ENCODE measurements at regions not wholly inside any gene's neighbourhood (a gene's known extent, or its start where the extent isn't known, plus 50 kb on each side); places are given as distances from the start of the nearest gene placed in this dataset.
"Not testable (repeated sequence)": the region's sequence is repeated elsewhere in the genome, so short reads cannot be mapped to it uniquely, and the experiment has no call there.

DNA sequence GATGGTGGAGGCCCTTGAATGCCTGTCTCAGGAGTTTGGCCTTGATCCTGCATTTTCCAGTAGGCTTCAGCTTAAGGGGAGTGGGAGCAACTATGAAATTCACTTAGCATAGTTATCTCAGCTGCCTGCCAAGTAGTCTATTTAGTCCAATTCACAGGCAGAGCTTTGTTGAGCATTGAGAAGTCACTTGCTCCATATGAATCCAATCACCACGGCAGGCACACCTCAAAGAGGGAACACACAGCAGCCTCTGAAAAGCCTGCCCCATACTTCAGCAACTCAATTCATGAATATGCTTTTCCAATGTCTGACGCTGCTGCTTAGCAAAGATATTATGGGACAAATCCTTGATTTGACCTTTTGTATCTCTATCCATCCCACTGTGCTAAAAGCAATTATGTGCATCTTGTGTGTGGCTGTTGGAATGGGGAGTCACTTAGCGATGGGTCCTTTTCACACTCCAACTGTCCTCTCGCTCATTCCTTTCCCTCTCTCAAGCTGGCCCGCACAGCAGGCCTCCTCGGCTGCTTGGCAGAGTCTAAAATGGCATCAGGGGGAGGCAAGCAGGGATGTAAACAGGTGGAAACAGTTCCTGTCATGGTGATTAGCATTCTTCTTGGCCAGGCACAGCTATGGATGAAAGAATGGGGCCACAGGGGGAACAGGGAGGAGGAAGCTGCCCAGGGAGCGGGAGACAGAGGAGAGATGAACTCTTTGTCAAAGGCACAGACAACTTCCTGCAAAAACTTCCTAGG is 56.0 kb upstream of the LRPPRC start:
- no peak for DNase-seq

GRCh38 chr2:44052584-44052983 is 56.8 kb upstream of the LRPPRC start:
- no peak for DNase-seq

DNA sequence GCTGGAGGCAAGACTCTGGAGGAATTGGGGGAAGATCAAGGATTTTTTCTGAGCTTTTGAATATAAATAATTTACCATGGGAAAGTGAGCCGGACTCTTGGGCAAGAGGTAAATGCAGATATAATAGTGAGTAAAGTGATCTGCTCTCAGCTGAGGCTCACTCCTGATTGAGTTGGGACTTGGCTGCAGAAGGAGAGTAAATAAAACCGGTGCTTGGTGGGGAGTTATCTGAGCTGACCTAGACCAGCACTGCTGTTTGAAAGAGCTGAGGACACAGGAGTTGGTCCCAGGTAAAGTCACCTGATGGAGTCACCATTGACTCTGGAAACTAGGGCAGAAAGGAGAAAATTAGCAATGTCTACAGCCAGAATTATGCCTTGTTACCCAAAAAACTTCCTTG is 57.3 kb upstream of the LRPPRC start:
- no peak for DNase-seq

DNA sequence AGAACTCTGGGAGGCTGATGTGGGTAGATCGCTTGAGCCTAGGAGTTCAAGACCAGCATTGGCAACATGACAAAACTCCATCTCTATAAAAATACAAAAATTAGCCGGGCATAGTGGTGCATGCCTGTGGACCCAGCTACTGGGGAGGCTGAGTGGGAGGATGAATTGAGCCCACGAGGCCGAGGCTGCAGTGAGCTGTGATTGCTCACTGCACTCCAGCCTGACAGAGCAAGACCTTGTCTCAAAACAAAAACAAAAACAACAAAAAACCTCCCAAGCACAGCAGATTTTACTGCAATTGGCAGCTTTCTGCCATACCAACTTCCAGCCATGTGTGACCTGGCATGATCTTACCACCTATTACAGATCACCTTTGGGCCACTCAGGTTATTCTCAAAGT is 57.7 kb upstream of the LRPPRC start:
- DNase-seq, result no peak

DNA sequence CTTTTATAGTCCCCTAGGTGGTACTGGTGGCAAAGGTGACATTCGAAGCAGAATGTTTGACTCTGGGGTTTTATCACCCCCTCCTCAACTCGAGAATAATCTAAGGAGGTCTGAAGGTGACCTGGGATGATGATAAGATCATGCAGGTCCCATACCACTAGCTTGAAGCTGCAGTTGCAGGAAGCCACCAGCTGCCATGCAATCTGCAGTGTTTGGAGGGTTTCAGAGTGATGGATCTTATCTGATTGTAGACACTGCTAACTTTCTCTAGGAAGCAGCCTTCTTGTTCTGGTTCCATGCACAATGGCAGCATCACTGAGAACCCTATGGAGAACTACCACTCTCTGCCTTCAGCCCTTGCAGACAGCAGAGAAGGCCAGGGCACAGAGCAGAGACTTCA is 59.4 kb upstream of the LRPPRC start:
- DNase-seq, result no peak

DNA sequence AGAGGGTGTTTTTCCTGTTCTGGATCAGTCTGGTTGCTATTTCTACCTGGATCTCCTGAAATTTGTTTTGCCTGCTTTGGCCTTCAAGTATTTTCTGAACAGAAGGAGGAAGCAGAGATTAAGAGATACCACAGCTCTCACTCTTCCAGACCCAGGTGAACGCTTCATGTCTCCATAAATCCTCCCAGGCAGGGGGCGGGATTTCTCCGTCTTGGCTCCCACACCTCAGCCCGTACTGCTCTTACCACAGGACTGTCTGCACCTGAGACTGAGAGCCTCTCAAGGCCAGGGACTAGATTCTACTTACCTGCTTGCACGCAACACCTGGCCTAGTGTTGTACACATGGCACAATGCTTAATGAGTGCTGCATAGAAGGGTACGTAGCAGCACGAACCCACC is 59.9 kb upstream of the LRPPRC start:
- DNase-seq, result no peak

GRCh38 chr2:44056947-44057346 is 61.2 kb upstream of the LRPPRC start:
- no peak for DNase-seq

- not testable (repeated sequence) for DNase-seq
Observed at GRCh38 chr2:44060286-44060685, 64.5 kb upstream of the LRPPRC start.

- no peak for DNase-seq
Observed at GRCh38 chr2:44060990-44061389, 65.2 kb upstream of the LRPPRC start.

DNA sequence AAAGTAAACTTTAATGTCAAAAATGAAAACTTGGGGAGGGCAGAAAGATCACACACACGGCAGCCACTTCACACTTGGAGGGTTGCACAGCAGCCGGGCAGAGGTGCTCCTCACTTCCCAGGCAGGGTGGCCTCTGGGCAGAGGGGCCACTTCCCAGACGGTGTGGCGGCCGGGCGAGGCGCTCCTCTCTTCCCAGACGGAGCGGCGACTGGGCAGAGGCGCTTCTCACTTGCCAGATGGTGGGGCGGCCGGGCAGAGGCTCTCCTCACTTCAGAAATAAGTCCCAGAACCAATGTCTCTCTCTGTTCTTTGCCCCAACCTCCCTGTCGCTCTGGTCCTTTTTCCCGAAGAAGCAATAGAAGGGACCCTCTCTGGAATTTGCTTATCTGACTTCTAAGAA is 65.7 kb upstream of the LRPPRC start:
- DNase-seq, result no peak

GRCh38 chr2:44061876-44062275 is 66.1 kb upstream of the LRPPRC start:
- no peak for DNase-seq

- DNase-seq, result no peak
Observed at GRCh38 chr2:44063033-44063432, 67.2 kb upstream of the LRPPRC start.

- not testable (repeated sequence) for DNase-seq
Observed at GRCh38 chr2:44064281-44064680, 68.5 kb upstream of the LRPPRC start.

GRCh38 chr2:44067012-44067790 is 71.4 kb upstream of the LRPPRC start:
- DNase-seq, result not testable (repeated sequence)

GRCh38 chr2:44067791-44068181 is 72.0 kb upstream of the LRPPRC start:
- DNase-seq, result not testable (repeated sequence)

- DNase-seq, result no peak
Observed at GRCh38 chr2:44071454-44072046, 75.8 kb upstream of the LRPPRC start.

- not testable (repeated sequence) for DNase-seq
Observed at GRCh38 chr2:44073667-44074066, 77.9 kb upstream of the LRPPRC start.

GRCh38 chr2:44074795-44075194 is 79.0 kb upstream of the LRPPRC start:
- not testable (repeated sequence) for DNase-seq

DNA sequence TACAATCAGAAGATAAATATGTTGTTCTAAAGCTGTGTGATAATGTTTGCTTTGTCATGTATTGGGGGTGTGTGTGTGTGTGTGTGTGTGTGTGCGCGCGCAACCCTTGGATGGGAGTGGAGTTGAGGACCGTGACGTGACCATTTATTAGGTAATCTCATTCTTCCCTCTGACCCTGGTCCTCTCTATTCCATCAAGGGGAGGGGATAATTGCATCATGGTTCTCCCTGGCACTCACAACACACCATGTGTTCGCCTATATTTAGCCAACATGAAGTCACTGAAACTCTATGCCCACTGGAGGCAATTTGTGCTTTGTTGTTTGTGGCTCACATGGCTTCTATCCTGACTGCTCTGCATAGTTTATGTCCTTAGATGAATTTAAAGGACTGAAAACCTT is 79.8 kb upstream of the LRPPRC start:
- peak in 1 of 2 experiments; percentile 16 for DNase-seq

DNA sequence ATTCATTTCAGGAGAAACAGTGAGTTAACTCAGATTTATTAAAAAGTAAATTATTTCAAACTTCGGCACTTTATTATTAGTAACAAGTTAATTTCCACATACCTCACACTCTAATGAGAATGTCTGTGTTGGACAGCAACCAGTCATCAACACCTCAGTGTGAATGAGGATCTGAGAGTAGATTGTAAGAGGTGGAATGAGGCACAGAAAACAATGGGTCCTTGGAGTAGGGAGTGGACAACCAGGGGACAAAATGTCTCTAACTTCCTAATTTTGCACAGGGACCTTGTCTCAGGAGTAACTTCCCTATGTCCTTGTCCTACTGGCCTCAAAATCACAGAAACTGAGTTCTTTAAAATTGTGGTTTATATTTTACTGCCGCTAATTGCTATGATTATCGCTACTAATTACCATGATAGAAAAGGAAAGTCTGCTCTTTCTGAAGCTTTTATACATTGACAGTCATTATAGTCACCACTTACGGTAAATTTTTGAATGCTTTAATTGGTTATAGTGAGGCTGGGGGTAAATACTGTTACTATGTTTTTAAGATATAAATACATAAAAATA is 82.2 kb upstream of the LRPPRC start:
- DNase-seq, result peak; percentile 71 to 80

GRCh38 chr2:44079686-44080085 is 83.9 kb upstream of the LRPPRC start:
- DNase-seq, result no peak

GRCh38 chr2:44083054-44083453 is 85.6 kb upstream of the PPM1B start:
- DNase-seq, result no peak

DNA sequence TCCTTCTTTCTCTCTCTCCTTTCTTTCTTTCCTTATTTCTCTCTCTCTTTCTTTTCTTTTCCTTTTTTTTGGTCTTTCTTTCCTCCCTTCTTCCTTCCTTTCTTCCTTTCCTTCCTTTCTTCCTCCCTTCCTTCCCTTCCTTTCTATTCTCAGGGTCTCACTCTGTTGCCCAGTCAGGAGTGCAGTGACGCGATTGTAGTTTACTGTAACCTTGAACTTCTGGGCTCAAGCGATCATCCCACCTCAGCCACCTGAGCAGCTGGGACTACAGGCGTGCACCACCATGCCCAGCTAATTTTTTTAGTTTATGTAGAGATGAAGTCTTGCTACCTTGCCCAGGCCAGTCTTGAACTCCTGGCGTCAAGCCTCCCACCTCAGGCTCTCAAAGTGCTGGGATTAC is 83.8 kb upstream of the PPM1B start:
- no peak for DNase-seq

GRCh38 chr2:44086629-44087028 is 82.0 kb upstream of the PPM1B start:
- no peak for DNase-seq
